IMR-90 (cell line): ENCODE measurements at regions not wholly inside any gene's neighbourhood (a gene's known extent, or its start where the extent isn't known, plus 50 kb on each side); places are given as distances from the start of the nearest gene placed in this dataset.

Source experiments
- CHD1 ChIP-seq: IDR thresholded peaks from 2 replicates; pipeline ENCODE4 v1.6.1; 2012; ENCODE audit warnings: low read depth, low read length, improper control_type of control experiment
- MAFK ChIP-seq: IDR thresholded peaks from 2 replicates; pipeline ENCODE4 v1.6.1; 2012; ENCODE audit warnings: low read depth, low read length, improper control_type of control experiment
- POLR2A ChIP-seq: IDR thresholded peaks from 2 replicates; pipeline ENCODE4 v1.6.1; 2012; ENCODE audit warnings: mild to moderate bottlenecking, low read depth, low read length
- RCOR1 ChIP-seq: IDR thresholded peaks from 2 replicates; pipeline ENCODE4 v1.6.1; 2012; ENCODE audit warnings: mild to moderate bottlenecking, low read length, improper control_type of control experiment; ENCODE audit not compliant: insufficient replicate concordance
- TF ChIP-seq, protein P1 (sequence below): conservative IDR thresholded peaks from 2 replicates; pipeline ENCODE4 v1.5.1; 2012; ENCODE audit warnings: mild to moderate bottlenecking, low read depth, low read length, improper control_type of control experiment
- TF ChIP-seq, protein P2 (sequence below): fragments of 150-350 bp; IDR thresholded peaks from 2 replicates; pipeline ENCODE4 v1.6.1; 2016; ENCODE audit warnings: low read depth, mild to moderate bottlenecking, low read length, moderate library complexity, borderline replicate concordance

DNA sequence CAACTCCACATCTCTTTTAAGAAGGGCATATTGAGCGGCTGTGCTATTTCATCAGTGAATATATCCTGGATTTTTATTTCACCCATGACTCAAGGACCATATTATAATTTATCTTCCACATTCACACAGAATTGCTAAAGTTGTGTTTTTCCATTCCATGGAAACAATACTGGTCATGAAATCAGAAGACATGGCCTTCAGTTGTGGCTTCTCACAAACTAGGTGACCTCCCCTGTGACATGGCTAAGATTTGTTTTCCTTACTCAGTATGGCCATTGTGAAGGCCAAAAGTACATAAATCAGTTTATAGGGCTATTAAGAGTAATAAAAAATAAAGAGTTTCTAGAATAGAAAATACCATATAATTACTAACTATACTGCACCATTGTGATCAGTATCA is 415.6 kb downstream of the OXSM start:
- TF ChIP-seq, protein P1, sequence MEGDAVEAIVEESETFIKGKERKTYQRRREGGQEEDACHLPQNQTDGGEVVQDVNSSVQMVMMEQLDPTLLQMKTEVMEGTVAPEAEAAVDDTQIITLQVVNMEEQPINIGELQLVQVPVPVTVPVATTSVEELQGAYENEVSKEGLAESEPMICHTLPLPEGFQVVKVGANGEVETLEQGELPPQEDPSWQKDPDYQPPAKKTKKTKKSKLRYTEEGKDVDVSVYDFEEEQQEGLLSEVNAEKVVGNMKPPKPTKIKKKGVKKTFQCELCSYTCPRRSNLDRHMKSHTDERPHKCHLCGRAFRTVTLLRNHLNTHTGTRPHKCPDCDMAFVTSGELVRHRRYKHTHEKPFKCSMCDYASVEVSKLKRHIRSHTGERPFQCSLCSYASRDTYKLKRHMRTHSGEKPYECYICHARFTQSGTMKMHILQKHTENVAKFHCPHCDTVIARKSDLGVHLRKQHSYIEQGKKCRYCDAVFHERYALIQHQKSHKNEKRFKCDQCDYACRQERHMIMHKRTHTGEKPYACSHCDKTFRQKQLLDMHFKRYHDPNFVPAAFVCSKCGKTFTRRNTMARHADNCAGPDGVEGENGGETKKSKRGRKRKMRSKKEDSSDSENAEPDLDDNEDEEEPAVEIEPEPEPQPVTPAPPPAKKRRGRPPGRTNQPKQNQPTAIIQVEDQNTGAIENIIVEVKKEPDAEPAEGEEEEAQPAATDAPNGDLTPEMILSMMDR: no peak
- TF ChIP-seq, protein P2, sequence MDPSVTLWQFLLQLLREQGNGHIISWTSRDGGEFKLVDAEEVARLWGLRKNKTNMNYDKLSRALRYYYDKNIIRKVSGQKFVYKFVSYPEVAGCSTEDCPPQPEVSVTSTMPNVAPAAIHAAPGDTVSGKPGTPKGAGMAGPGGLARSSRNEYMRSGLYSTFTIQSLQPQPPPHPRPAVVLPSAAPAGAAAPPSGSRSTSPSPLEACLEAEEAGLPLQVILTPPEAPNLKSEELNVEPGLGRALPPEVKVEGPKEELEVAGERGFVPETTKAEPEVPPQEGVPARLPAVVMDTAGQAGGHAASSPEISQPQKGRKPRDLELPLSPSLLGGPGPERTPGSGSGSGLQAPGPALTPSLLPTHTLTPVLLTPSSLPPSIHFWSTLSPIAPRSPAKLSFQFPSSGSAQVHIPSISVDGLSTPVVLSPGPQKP: no peak
- TF ChIP-seq CHD1 (no peak), MAFK (no peak), RCOR1 (no peak), POLR2A (no peak)
